Fibroblast of villous mesenchyme (primary cell): ENCODE measurements at regions not wholly inside any gene's neighbourhood (a gene's known extent, or its start where the extent isn't known, plus 50 kb on each side); places are given as distances from the start of the nearest gene placed in this dataset.
"Not testable (repeated sequence)": the region's sequence is repeated elsewhere in the genome, so short reads cannot be mapped to it uniquely, and the experiment has no call there.

ENCODE experiments used
- DNase-seq: peaks from one replicate; pipeline ENCODE4 v3.0.0-alpha.2; 2010; ENCODE audit warnings: low read depth
- H3K4me3 ChIP-seq: 2 replicates; pipeline ENCODE4 v1.5.1; 2011; ENCODE audit warnings: low read depth, mild to moderate bottlenecking, low read length
- TF ChIP-seq, protein P1 (sequence below): IDR thresholded peaks from 2 replicates; pipeline ENCODE4 v1.5.1; 2012; ENCODE audit warnings: low read depth, mild to moderate bottlenecking, low read length; ENCODE audit not compliant: insufficient read depth

DNA sequence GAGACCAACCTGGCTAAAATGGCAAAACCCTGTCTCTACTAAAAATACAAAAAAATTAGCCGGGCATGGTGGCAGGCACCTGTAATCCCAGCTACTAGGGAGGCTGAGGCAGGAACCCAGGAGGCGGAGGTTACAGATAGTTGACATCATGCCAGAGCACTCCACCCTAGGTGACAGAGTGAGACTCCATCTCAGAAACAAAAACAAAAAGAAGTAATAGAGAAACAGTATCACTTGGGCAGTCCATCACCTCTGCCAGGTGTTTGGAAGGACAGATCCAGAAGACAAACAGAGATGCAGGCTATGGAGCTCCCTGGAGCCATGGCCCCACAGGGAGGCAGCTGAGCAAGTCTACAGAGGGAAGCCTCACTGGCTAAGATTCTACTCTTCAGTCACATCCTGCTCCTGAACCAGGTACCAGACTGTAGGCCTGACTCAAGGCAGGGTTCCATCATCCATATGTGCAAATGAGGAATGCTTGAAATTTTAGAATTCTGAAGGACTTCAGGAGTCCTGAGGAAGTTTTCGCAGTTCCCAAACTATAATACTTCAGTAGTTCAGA lies 81.4 kb upstream of the CPEB2 start:
- TF ChIP-seq, protein P1, sequence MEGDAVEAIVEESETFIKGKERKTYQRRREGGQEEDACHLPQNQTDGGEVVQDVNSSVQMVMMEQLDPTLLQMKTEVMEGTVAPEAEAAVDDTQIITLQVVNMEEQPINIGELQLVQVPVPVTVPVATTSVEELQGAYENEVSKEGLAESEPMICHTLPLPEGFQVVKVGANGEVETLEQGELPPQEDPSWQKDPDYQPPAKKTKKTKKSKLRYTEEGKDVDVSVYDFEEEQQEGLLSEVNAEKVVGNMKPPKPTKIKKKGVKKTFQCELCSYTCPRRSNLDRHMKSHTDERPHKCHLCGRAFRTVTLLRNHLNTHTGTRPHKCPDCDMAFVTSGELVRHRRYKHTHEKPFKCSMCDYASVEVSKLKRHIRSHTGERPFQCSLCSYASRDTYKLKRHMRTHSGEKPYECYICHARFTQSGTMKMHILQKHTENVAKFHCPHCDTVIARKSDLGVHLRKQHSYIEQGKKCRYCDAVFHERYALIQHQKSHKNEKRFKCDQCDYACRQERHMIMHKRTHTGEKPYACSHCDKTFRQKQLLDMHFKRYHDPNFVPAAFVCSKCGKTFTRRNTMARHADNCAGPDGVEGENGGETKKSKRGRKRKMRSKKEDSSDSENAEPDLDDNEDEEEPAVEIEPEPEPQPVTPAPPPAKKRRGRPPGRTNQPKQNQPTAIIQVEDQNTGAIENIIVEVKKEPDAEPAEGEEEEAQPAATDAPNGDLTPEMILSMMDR: no peak
- H3K4me3 ChIP-seq: no peak overlapping the region
- DNase-seq: no peak

DNA sequence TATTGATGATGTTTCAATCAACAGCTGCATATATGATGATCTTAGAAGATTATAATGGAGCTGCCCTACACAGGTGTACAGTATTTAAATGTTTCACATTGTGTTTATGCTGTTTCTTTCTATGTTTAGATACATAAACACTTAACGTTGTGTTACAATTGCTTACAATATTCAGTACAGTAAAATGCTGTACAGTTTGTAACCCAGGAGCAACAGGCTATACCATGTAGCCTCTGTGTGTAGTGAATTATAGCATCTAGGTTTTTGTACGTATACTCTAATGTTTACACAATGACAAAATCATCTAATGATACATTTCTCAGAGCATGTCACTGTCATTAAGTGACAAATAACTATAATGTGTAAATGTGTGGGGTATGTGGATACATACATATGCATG lies 80.5 kb upstream of the CPEB2 start:
- not testable (repeated sequence) for H3K4me3 ChIP-seq, DNase-seq

DNA sequence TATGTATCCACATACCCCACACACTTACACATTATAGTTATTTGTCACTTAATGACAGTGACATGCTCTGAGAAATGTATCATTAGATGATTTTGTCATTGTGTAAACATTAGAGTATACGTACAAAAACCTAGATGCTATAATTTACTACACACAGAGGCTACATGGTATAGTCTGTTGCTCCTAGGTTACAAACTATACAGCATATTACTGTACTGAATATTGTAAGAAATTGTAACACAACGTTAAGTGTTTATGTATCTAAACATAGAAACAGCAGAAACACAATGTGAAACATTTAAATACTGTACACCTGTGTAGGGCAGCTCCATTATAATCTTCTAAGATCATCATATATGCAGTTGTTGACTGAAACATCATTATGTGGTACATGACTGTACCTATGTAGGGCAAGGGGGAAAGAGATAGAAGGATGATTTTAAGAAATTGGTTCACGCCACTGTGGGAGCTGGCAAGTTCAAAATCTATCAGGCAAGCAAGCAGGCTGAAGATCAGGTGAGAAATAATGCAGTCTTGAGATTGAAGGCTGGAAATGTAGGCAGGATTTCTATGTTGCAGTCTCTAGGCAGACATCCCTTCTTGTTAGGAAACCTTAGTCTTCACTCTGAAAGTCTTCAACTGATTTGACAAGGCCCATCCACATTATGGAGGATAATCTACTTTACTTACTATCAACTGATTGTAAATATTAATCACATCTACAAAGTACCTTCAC lies 78.0 kb upstream of the CPEB2 start:
- DNase-seq: no peak
- TF ChIP-seq, protein P1: no peak
- no peak overlapping the region for H3K4me3 ChIP-seq

DNA sequence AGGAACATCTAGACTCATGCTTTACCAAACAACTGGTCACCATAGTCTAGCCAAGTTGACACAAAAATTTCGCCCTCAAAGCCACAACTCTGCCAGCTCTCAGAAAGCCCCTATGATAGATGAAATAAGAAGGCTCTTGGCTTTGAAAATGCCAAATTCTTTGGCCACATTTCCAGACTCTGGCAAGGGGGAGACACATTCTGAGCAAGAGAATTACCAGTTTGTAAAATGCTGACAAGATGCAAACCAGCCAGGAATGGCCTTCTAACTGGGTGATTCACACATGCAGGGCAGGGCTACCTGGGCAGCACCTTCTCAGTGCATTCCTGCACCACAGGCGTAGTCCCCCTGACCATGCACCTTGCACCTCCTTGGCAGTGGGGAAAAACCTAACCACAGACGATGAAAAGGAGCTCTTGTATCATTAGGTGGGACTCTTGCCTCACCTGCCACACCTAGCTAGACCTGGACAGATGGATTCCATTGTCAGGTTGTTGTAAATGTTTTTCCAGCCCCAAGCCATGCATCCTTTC lies 77.4 kb upstream of the CPEB2 start:
- H3K4me3 ChIP-seq: no peak overlapping the region
- DNase-seq: no peak
- TF ChIP-seq, protein P1: no peak

DNA sequence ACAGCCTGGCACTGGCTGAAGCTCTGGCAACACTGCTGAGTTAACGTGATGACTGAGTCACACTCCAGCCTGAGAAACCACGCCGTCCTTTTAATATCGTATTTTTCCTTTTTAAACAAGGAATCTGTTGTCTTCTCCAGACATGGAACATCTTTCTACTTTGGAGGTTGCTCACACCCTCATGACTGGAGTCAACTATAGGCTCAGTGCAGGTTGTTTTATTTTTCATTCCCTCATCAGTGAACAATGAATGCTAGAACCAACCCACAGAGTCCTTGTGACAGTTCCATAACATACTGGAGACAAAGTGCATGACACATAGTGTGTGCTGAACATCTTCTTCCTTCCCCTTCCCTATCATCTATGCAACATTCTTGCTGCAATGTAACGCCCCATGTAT lies 76.8 kb upstream of the CPEB2 start:
- DNase-seq: no peak
- TF ChIP-seq, protein P1: no peak
- H3K4me3 ChIP-seq: no peak overlapping the region

DNA sequence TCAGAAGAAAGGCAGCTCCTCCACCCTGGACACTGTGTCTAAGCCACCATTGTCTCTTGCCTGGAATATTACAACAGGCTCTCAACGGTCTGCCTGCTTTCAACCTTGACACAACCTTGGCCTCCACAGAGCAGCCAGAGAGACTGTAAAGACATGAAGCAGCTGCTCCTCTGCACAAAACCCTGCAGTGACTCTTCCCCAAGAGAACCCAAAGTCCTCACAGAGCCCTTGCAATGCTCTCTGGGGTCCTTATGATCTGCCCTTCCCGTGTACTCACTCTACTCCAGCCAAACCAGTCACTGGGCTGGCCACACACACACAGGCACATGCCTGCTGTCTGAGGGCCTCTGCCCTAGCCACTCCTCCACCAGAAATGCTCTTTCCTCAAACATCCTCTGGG lies 75.9 kb upstream of the CPEB2 start:
- no peak overlapping the region for H3K4me3 ChIP-seq
- TF ChIP-seq, protein P1: no peak
- no peak for DNase-seq

DNA sequence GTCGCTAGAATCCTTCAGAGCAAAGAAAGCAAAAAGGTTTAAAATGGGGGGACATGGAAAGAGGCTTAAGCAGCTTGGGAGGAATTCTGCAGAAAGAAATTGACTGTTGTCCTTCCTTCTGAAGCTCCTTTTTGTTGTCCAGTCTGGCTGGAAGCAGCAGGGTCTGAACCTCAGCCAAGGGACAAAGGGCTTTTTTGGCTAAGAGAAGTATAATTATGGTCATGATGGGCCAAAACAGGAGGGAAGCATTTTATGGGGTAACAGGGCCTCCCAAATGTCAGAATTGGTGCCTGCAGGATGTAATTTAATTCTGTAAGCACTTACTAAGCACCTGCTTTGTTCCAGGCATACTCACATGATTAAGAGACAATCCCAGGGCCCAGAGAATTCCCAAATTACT lies 74.2 kb upstream of the CPEB2 start:
- no peak for DNase-seq
- TF ChIP-seq, protein P1: no peak
- H3K4me3 ChIP-seq: no peak overlapping the region
